ENCODE measurements at regions not wholly inside any gene's neighbourhood (a gene's known extent, or its start where the extent isn't known, plus 50 kb on each side); places are given as distances from the start of the nearest gene placed in this dataset.

GRCh38 chr12:127374447-127374846 is 892.5 kb upstream of the TMEM132C start:
- TF ChIP-seq EZH2 (IDR thresholded peaks at IDR 0.05; ENCODE audit: low read depth, low read length, severe bottlenecking): no peak
- TF ChIP-seq CTCF (IDR thresholded peaks at IDR 0.05; ENCODE audit: control extremely low read depth in 1 of 3, insufficient read depth in 1 of 3, low read depth in 1 of 3, low read length in 3 of 3): no peak
- no peak for TF ChIP-seq POLR2AphosphoS5 (IDR thresholded peaks at IDR 0.05; ENCODE audit: low read depth, low read length)
- TF ChIP-seq TCF12 (IDR thresholded peaks at IDR 0.05; ENCODE audit: low read depth, low read length): no peak
